ENCODE measurements at regions not wholly inside any gene's neighbourhood (a gene's known extent, or its start where the extent isn't known, plus 50 kb on each side); places are given as distances from the start of the nearest gene placed in this dataset.

DNA sequence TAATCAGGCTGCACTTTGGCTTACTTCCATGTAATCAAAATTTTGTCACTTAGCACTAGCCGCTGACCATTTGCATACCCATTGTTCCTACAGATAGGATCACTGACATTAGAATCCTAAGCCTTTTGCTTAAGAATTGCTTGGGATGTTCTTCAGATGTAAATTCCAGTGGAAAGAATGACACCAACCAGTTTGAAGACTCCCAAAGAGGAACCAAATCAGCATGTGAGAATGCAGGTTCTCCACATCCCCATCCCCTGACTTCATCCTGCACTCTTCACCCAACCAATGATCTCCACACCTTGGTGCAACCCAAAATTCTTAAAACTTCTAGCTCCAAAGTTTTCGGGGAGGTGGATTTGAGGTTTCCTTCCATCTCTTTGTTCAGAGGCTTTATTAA, 345.6 kb downstream of the GPAM start:
- TF ChIP-seq CTCF (conservative IDR thresholded peaks at IDR 0.05; ENCODE audit: low read length) (no peak), EZH2phosphoT487 (IDR thresholded peaks at IDR 0.05; ENCODE audit: borderline replicate concordance) (no peak)

All from Loucy (cell line).